Left forelimb (tissue), 1 donor: ENCODE measurements at regions not wholly inside any gene's neighbourhood (a gene's known extent, or its start where the extent isn't known, plus 50 kb on each side); places are given as distances from the start of the nearest gene placed in this dataset.

Source experiments
- DNase-seq: peaks from one replicate; pipeline ENCODE4 v3.0.0-alpha.2; 2018; ENCODE audit warnings: low spot score

GRCh38 chr18:46266473-46266872 lies 162.3 kb downstream of the HAUS1 start:
- DNase-seq = no peak

GRCh38 chr18:46268671-46269070 lies 164.5 kb downstream of the HAUS1 start:
- no peak for DNase-seq

GRCh38 chr18:46269275-46269674 lies 165.1 kb downstream of the HAUS1 start:
- DNase-seq = no peak

- no peak for DNase-seq
Measured at GRCh38 chr18:46271488-46271887, 167.3 kb downstream of the HAUS1 start.

GRCh38 chr18:46273861-46274260 lies 169.7 kb downstream of the HAUS1 start:
- DNase-seq = no peak

GRCh38 chr18:46274266-46274665 lies 170.1 kb downstream of the HAUS1 start:
- DNase-seq = no peak

- DNase-seq = no peak
Measured at GRCh38 chr18:46275370-46275769, 171.2 kb downstream of the HAUS1 start.

- no peak for DNase-seq
Measured at GRCh38 chr18:46276748-46277147, 172.6 kb downstream of the HAUS1 start.

GRCh38 chr18:46278481-46279465 lies 174.6 kb downstream of the HAUS1 start:
- no peak for DNase-seq

- DNase-seq = no peak
Measured at GRCh38 chr18:46279673-46280072, 175.5 kb downstream of the HAUS1 start.

GRCh38 chr18:46281185-46282176 lies 177.3 kb downstream of the HAUS1 start:
- no peak for DNase-seq

GRCh38 chr18:46282177-46282570 lies 178.0 kb downstream of the HAUS1 start:
- DNase-seq = no peak

- DNase-seq = no peak
Measured at GRCh38 chr18:46282646-46283045, 178.5 kb downstream of the HAUS1 start.

GRCh38 chr18:46283268-46283667 lies 179.1 kb downstream of the HAUS1 start:
- DNase-seq = no peak

- DNase-seq = no peak
Measured at GRCh38 chr18:46283895-46284295, 179.7 kb downstream of the HAUS1 start.

- no peak for DNase-seq
Measured at GRCh38 chr18:46289463-46289862, 185.3 kb downstream of the HAUS1 start.

- no peak for DNase-seq
Measured at GRCh38 chr18:46289931-46290330, 185.7 kb downstream of the HAUS1 start.

- DNase-seq = no peak
Measured at GRCh38 chr18:46290440-46291020, 186.3 kb downstream of the HAUS1 start.

- DNase-seq = no peak
Measured at GRCh38 chr18:46291149-46291548, 187.0 kb downstream of the HAUS1 start.

- no peak for DNase-seq
Measured at GRCh38 chr18:46293742-46294181, 189.6 kb downstream of the HAUS1 start.

- DNase-seq = no peak
Measured at GRCh38 chr18:46294318-46294717, 190.1 kb downstream of the HAUS1 start.

- DNase-seq = no peak
Measured at GRCh38 chr18:46294751-46295150, 190.6 kb downstream of the HAUS1 start.
